ENCODE measurements at regions not wholly inside any gene's neighbourhood (a gene's known extent, or its start where the extent isn't known, plus 50 kb on each side); places are given as distances from the start of the nearest gene placed in this dataset.

DNA sequence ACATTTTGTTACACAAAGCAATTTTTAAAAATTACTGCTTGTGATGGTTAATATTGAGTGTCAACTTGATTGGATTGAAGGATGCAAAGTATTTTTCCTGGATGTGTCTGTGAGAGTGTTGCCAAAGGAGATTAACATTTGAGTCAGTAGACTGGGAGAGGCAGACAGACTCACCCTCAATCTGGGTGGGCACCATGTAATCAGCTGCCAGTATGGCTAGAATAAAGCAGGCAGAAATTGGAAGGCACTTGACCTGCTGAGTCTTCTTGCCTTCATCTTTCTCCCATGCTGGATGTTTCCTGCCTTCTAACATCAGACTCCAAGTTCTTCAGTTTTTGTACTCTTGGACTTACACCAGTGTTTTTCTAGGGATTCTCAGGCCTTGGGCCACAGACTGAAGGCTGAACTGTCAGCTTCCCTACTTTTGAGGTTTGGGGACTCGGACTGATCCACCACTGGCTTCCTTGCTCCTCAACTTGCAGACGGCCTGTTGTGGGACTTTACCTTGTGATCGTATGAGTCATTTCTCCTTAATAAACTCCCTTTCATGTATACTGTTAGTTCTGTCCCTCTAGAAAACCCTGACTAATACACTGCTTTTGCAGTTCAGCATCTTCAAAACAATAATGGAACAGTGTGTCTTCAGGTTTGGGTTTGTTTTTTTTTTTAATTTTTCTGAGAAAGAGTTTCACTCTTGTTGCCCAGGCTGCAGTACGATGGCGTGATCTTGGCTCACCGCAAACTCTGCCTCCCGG, 244.1 kb upstream of the SEMA3C start:
- Histone ChIP-seq H3K36me3 (no peaks in the 10 kb centered on the region), H3K4me1 (peaks cover 3% of the 10 kb centered on the region), H3K4me3 (no peak overlapping the region), H3K9me3 (no peaks in the 10 kb centered on the region), H3K27me3 (no peaks in the 10 kb centered on the region), H3K27ac (no peak overlapping the region)
- DNase-seq (ENCODE audit: low spot score in 2 of 2), result no peak
- TF ChIP-seq POLR2A (IDR thresholded peaks at IDR 0.05) (no peak), EP300 (IDR thresholded peaks at IDR 0.05) (no peak), POLR2AphosphoS5 (IDR thresholded peaks at IDR 0.05) (no peak)
- TF ChIP-seq, protein P1, sequence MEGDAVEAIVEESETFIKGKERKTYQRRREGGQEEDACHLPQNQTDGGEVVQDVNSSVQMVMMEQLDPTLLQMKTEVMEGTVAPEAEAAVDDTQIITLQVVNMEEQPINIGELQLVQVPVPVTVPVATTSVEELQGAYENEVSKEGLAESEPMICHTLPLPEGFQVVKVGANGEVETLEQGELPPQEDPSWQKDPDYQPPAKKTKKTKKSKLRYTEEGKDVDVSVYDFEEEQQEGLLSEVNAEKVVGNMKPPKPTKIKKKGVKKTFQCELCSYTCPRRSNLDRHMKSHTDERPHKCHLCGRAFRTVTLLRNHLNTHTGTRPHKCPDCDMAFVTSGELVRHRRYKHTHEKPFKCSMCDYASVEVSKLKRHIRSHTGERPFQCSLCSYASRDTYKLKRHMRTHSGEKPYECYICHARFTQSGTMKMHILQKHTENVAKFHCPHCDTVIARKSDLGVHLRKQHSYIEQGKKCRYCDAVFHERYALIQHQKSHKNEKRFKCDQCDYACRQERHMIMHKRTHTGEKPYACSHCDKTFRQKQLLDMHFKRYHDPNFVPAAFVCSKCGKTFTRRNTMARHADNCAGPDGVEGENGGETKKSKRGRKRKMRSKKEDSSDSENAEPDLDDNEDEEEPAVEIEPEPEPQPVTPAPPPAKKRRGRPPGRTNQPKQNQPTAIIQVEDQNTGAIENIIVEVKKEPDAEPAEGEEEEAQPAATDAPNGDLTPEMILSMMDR (IDR thresholded peaks at IDR 0.05), result no peak
- 82% methylated on average over 7 of the region's 7 CpGs for WGBS

DNA sequence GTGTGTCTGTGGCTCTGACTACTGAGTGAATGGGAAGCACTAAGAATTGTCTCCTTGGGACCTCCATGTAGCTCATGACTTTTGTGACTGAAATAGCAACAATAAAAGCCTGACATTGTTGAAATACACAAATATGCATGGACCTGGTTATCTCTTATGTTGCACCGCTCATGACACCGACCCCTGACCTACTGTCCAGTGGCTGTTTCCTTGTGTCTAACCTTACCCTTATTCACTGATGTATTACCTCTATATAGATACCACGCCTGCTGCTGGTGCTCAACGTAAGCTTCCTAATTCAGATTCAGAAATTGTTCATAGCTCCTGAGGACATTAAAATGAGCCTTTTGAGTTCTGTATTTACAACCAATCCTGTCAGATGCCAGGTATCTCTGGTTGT, 243.4 kb upstream of the SEMA3C start:
- H3K4me3 ChIP-seq, result no peak overlapping the region
- no peak overlapping the region for H3K27ac ChIP-seq
- peaks cover 3% of the 10 kb centered on the region for H3K4me1 ChIP-seq
- H3K36me3 ChIP-seq, result no peaks in the 10 kb centered on the region
- 93% methylated on average over 4 of the region's 4 CpGs for WGBS
- DNase-seq (ENCODE audit: low spot score in 2 of 2), result no peak
- TF ChIP-seq POLR2A (IDR thresholded peaks at IDR 0.05), result no peak
- TF ChIP-seq, protein P1 (IDR thresholded peaks at IDR 0.05), result no peak
- no peak for TF ChIP-seq EP300 (IDR thresholded peaks at IDR 0.05)
- no peak for TF ChIP-seq POLR2AphosphoS5 (IDR thresholded peaks at IDR 0.05)
- no peaks in the 10 kb centered on the region for H3K9me3 ChIP-seq
- no peaks in the 10 kb centered on the region for H3K27me3 ChIP-seq

DNA sequence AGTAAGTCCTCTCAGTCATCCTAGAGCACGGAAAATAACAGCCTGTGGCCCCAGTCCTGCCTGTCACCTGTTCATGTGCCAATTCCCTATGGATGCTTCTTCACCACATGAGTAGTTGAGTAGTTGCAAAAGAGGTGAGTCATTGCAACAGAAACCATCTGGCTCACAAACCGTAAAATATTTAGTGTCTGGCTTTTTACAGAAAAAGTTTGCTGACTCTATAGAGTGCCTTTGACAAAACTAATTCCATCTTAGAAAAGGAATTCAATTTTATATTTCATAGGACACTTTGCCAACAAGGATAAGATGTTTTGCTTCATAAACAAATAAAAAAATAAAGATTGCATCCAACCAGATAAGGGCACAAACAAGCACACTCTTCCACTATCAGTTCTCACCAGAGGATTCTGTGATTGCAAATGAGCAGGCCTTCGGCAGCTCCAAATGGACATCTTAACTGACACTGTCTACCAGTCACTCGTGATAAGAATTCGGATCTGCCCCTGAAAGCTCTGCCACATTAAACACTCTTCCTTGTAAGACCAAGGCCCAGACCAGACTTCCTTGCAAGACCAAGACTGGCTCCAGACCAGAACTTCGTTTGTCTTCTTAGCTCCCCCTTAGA, 242.7 kb upstream of the SEMA3C start:
- no peak overlapping the region for H3K4me3 ChIP-seq
- H3K27ac ChIP-seq, result no peak overlapping the region
- peaks cover 3% of the 10 kb centered on the region for H3K4me1 ChIP-seq
- no peaks in the 10 kb centered on the region for H3K36me3 ChIP-seq
- 69% methylated on average over 6 of the region's 6 CpGs for WGBS
- no peak for DNase-seq (ENCODE audit: low spot score in 2 of 2)
- no peak for TF ChIP-seq EP300 (IDR thresholded peaks at IDR 0.05)
- TF ChIP-seq POLR2AphosphoS5 (IDR thresholded peaks at IDR 0.05), result peak in 1 of 3 donors; percentile 21
- TF ChIP-seq, protein P1 (IDR thresholded peaks at IDR 0.05), result no peak
- TF ChIP-seq POLR2A (IDR thresholded peaks at IDR 0.05), result no peak
- H3K9me3 ChIP-seq, result no peaks in the 10 kb centered on the region
- no peaks in the 10 kb centered on the region for H3K27me3 ChIP-seq

DNA sequence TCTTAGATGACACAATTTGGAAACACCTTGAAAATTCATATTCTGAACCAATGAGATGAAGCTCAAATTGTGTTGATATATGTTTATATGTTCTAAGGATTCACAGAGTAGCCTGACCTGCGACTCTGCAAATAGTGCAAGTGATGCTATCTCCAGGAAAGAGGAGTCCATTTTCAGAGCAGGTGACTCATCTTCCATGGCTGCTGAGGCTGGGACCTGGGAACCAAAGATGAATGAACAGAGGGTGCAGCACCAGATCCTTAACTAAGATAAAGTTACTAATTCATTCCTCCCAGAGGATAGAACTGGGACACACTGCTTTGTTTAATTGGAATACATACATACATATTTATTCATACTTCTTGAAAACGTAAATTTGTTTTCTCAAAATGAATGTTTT, 240.6 kb upstream of the SEMA3C start:
- H3K36me3 ChIP-seq, result no peaks in the 10 kb centered on the region
- 73% methylated on average over 2 of the region's 2 CpGs for WGBS
- H3K4me1 ChIP-seq, result peaks cover 3% of the 10 kb centered on the region
- no peaks in the 10 kb centered on the region for H3K9me3 ChIP-seq
- H3K27ac ChIP-seq, result no peak overlapping the region
- TF ChIP-seq POLR2AphosphoS5 (IDR thresholded peaks at IDR 0.05) (no peak), POLR2A (IDR thresholded peaks at IDR 0.05) (no peak), EP300 (IDR thresholded peaks at IDR 0.05) (no peak)
- TF ChIP-seq, protein P1 (IDR thresholded peaks at IDR 0.05), result no peak
- DNase-seq (ENCODE audit: low spot score in 2 of 2), result no peak
- no peak overlapping the region for H3K4me3 ChIP-seq
- no peaks in the 10 kb centered on the region for H3K27me3 ChIP-seq

DNA sequence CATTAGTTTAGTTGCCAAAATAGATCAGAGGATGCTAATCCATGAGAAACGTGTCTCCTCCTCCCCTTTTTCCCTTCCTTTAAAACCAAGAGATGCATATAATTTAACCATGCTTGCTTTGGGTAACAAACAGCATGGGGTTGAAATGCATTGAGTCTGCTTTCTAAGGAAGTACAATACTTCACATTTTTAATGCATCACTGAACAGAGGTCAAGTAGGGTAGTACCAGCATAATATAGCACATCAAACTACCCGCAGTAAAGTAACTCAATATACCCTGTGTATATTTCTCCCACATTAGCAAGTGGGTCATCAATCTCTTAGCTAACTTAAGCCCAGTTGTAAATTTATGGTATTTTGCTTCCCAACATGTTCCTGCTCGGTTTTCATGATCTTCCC, 239.3 kb upstream of the SEMA3C start:
- Histone ChIP-seq H3K4me3 (no peak overlapping the region), H3K36me3 (no peaks in the 10 kb centered on the region), H3K27me3 (no peaks in the 10 kb centered on the region), H3K9me3 (no peaks in the 10 kb centered on the region), H3K4me1 (peaks cover 3% of the 10 kb centered on the region), H3K27ac (no peak overlapping the region)
- 69% methylated on average over 3 of the region's 3 CpGs for whole genome bisulfite sequencing
- no peak for DNase-seq (ENCODE audit: low spot score in 2 of 2)
- no peak for TF ChIP-seq EP300 (IDR thresholded peaks at IDR 0.05)
- TF ChIP-seq, protein P1 (IDR thresholded peaks at IDR 0.05), result no peak
- TF ChIP-seq POLR2AphosphoS5 (IDR thresholded peaks at IDR 0.05), result no peak
- TF ChIP-seq POLR2A (IDR thresholded peaks at IDR 0.05), result no peak

All from suprapubic skin (tissue), 4 donors.